K562 (cell line): ENCODE measurements at regions not wholly inside any gene's neighbourhood (a gene's known extent, or its start where the extent isn't known, plus 50 kb on each side); places are given as distances from the start of the nearest gene placed in this dataset.
A peak's percentile ranks its signal among the peaks of the same experiment; 100 is the strongest.

Experiments
- ATAC-seq: fragments of 200-7000 bp; cut with Tn5 transposase; 3 replicates; pipeline ENCODE4 v1.9.1; 2020; ENCODE audit warnings: moderate library complexity
- BruUV-seq: library from RNA; stranded (reverse); fragments of 400-500 nt; replicated peaks from 2 replicates; lab custom pipeline; 2021; lab: Mats Ljungman, UMichigan
- CTCF ChIA-PET: fragments of 300-600 bp; formaldehyde crosslinking; extraction: SDS; loops from one replicate; lab custom pipeline; 2021; ENCODE audit warnings: low intra/inter-chr PET ratio; lab: Yijun Ruan, JAX
- POLR2A ChIA-PET: fragments of 300-600, 350-650 bp; sonication (Branson Sonifier 250); formaldehyde crosslinking; extraction: SDS; loops from one replicate; lab custom pipeline; 2021; ENCODE audit warnings: antibody characterized with exemption, inconsistent platforms; lab: Yijun Ruan, JAX
- DNase-seq, 4 experiments: peaks; one replicate each; pipeline versions ENCODE4 v3.0.0 to v3.0.0-alpha.2; 2011 to 2018; ENCODE audit warnings: low spot score in 3 of 4, mixed read lengths in 3 of 4; ENCODE audit errors: extremely low read depth in 1 of 4
- FAIRE-seq: peaks from 2 replicates; lab custom pipeline; 2011; peaks lifted over from hg19 to GRCh38; lab: Jason Lieb, UNC
- H2AFZ ChIP-seq: 2 replicates; pipeline ENCODE4 v1.6.0; 2011; ENCODE audit warnings: low read depth, low read length, control low read depth, inconsistent platforms
- H3K27ac ChIP-seq: fragments of 200-600 bp; 3 replicates; pipeline ENCODE4 v1.8.0; 2011; ENCODE audit warnings: low read depth, mild to moderate bottlenecking, control low read depth, inconsistent platforms, low read length, moderate library complexity, mixed read lengths; ENCODE audit errors: extremely low read depth
- H3K27me3 ChIP-seq, 2 experiments: fragments of 300-600 bp in 1 of 2; 2 replicates in 1 of 2; 3 replicates in 1 of 2; pipeline versions ENCODE4 v1.6.0 to v1.8.0; 2011; ENCODE audit warnings: inconsistent platforms in 2 of 2, low read length in 2 of 2, mild to moderate bottlenecking in 1 of 2, mixed read lengths in 1 of 2, moderate library complexity in 1 of 2; ENCODE audit not compliant: control insufficient read depth in 2 of 2, insufficient read depth in 2 of 2
- H3K36me3 ChIP-seq: fragments of 300-600 bp; 3 replicates; pipeline ENCODE4 v1.8.0; 2011; ENCODE audit warnings: mild to moderate bottlenecking, low read length, inconsistent platforms; ENCODE audit not compliant: control insufficient read depth, insufficient read depth
- H3K4me1 ChIP-seq, 2 experiments: fragments of 200-600 bp in 1 of 2; replicated peaks in 1 of 2; 2 replicates in 1 of 2; 3 replicates in 1 of 2; pipeline versions ENCODE4 v1.5.1 to v1.8.0; 2011; ENCODE audit warnings: inconsistent platforms in 2 of 2, low read length in 2 of 2, mild to moderate bottlenecking in 1 of 2, mixed read lengths in 1 of 2, moderate library complexity in 1 of 2; ENCODE audit not compliant: control insufficient read depth in 2 of 2, insufficient read depth in 2 of 2
- H3K4me2 ChIP-seq: 2 replicates; pipeline ENCODE4 v1.6.1; 2011; ENCODE audit warnings: low read length, control low read depth, inconsistent platforms, mixed read lengths; ENCODE audit not compliant: insufficient read depth
- H3K4me3 ChIP-seq: fragments of 200-600 bp; sonication (generic), shearing (Covaris generic); 2 replicates; pipeline ENCODE4 v1.5.1; 2016; ENCODE audit warnings: control low read depth, inconsistent platforms
- H3K79me2 ChIP-seq: fragments of 200-600 bp; 3 replicates; pipeline ENCODE4 v1.8.0; 2011; ENCODE audit warnings: low read length, inconsistent platforms; ENCODE audit not compliant: control insufficient read depth, insufficient read depth
- H3K9ac ChIP-seq, 2 experiments: 2 replicates each; pipeline versions ENCODE4 v1.6.0 to v1.6.1; 2011; ENCODE audit warnings: low read depth in 2 of 2, low read length in 2 of 2, control low read depth in 1 of 2, inconsistent platforms in 1 of 2, mild to moderate bottlenecking in 1 of 2, mixed read lengths in 1 of 2; ENCODE audit not compliant: insufficient read depth in 1 of 2
- H3K9me1 ChIP-seq: one replicate; pipeline ENCODE4 v1.6.0; 2011; ENCODE audit warnings: inconsistent platforms, mild to moderate bottlenecking, low read length, moderate library complexity; ENCODE audit not compliant: control insufficient read depth, insufficient read depth
- H3K9me3 ChIP-seq: replicated peaks from 2 replicates; pipeline ENCODE4 v1.5.1; 2011; ENCODE audit warnings: low read depth, low read length, inconsistent platforms; ENCODE audit not compliant: control insufficient read depth, insufficient read depth
- H4K20me1 ChIP-seq: replicated peaks from 2 replicates; pipeline ENCODE4 v1.6.1; 2011; ENCODE audit warnings: low read length, inconsistent platforms, mixed read lengths; ENCODE audit not compliant: control insufficient read depth, insufficient read depth
- ATF1 ChIP-seq, 2 experiments: fragments of 450-650 bp in 1 of 2; IDR thresholded peaks; 2 replicates each; pipeline ENCODE4 v1.6.1; 2016; ENCODE audit warnings: missing compliant biosample characterization in 1 of 2, missing genetic modification characterization in 1 of 2
- ATF3 ChIP-seq, 2 experiments: fragments of 450-650 bp in 1 of 2; sonication (generic) in 1 of 2; formaldehyde crosslinking in 1 of 2; IDR thresholded peaks in 1 of 2; conservative IDR thresholded peaks in 1 of 2; 2 replicates each; pipeline versions ENCODE4 v1.6.1 to v1.8.1; 2016 to 2023; ENCODE audit warnings: mild to moderate bottlenecking in 2 of 2, moderate library complexity in 2 of 2, inconsistent platforms in 1 of 2, missing genetic modification reagents in 1 of 2
- ATF7 ChIP-seq: fragments of 450-650 bp; IDR thresholded peaks from 2 replicates; pipeline ENCODE4 v1.7.1; 2014; ENCODE audit warnings: mild to moderate bottlenecking, moderate library complexity
- BRF2 ChIP-seq: IDR thresholded peaks from 3 replicates; pipeline ENCODE4 v1.6.1; 2011; ENCODE audit warnings: borderline replicate concordance, mild to moderate bottlenecking; ENCODE audit not compliant: insufficient read length, insufficient read depth
- CUX1 ChIP-seq: fragments of 200-800 bp; sonication (Bioruptor generic); IDR thresholded peaks from 2 replicates; pipeline ENCODE4 v1.6.1; 2016; ENCODE audit warnings: missing genetic modification characterization, missing compliant biosample characterization
- EP400 ChIP-seq: fragments of 450-650 bp; IDR thresholded peaks from 2 replicates; pipeline ENCODE4 v1.6.1; 2017; ENCODE audit warnings: antibody characterized with exemption, mild to moderate bottlenecking, moderate library complexity
- JUND ChIP-seq, 2 experiments: IDR thresholded peaks; 2 replicates in 1 of 2; 3 replicates in 1 of 2; pipeline ENCODE4 v1.6.1; 2011; ENCODE audit warnings: borderline replicate concordance in 2 of 2, low read depth in 2 of 2, low read length in 2 of 2, improper control_type of control experiment in 1 of 2, missing biosample characterization in 1 of 2, missing genetic modification characterization in 1 of 2, missing genetic modification reagents in 1 of 2
- MAFK ChIP-seq: IDR thresholded peaks from 2 replicates; pipeline ENCODE4 v1.6.1; 2011; ENCODE audit warnings: low read length, improper control_type of control experiment
- NRF1 ChIP-seq, 2 experiments: fragments of 450-650 bp; IDR thresholded peaks in 1 of 2; conservative IDR thresholded peaks in 1 of 2; 2 replicates each; pipeline ENCODE4 v1.6.1; 2014; ENCODE audit warnings: mild to moderate bottlenecking in 2 of 2
- WGBS: fragments of 100-300 bp; shearing (Covaris generic); methylation state at CpG from one replicate; pipeline ENCODE4 v1.1.6; 2016; ENCODE audit warnings: low coverage, mixed read lengths; ENCODE audit not compliant: insufficient coverage; ENCODE audit errors: missing lambda C conversion rate; 5-methylcytosine and 5-hydroxymethylcytosine counted together
- in situ Hi-C: fragments of 300-500 bp; cut with MboI; formaldehyde crosslinking; loops from 4 replicates; pipeline ENCODE4 v1.15.0; 2018; ENCODE audit warnings: inconsistent platforms, mixed read lengths
- intact Hi-C: fragments of 100-400 bp; cut with micrococcal nuclease; formaldehyde crosslinking; loops from 2 replicates; pipeline ENCODE4 v1.14.2; 2022

GRCh38 chr20:58585753-58586540 lies 65.1 kb upstream of the STX16 start (continued):
- TF ChIP-seq BRF2 (no peak), MAFK (no peak), EP400 (no peak)

- FAIRE-seq (no peak), ATAC-seq (no peak), DNase-seq (no peak)
- H3K4me3 ChIP-seq: no peak overlapping the region
- H3K79me2 ChIP-seq: no peaks in the 10 kb centered on the region
- H3K9ac ChIP-seq: no peak overlapping the region
- no peaks in the 10 kb centered on the region for H3K9me1 ChIP-seq
- H3K4me2 ChIP-seq: no peak overlapping the region
- H3K36me3 ChIP-seq: no peaks in the 10 kb centered on the region
- intact Hi-C loops: no loop called here
- WGBS: 4% methylated on average over 8 of the region's 9 CpGs
- ChIA-PET POLR2A (interaction anchor here (0.6 to 0.7 kb wide), 2 partner anchors 21 to 37 kb away, joined by 4 read pairs; no protein-coding TSS in a partner anchor), CTCF (no interaction called here)
- H3K4me1 ChIP-seq: no peaks in the 10 kb centered on the region; a peak in 2 of 5 replicates
- no peaks in the 10 kb centered on the region for H4K20me1 ChIP-seq
- no peaks in the 10 kb centered on the region; the same call in 1 of the 2 replicates for H3K9me3 ChIP-seq
- H2AFZ ChIP-seq: no peak overlapping the region
- in situ Hi-C loops: no loop called here
- H3K27me3 ChIP-seq: peaks cover 8 to 47% of the 10 kb centered on the region in 2 experiments; a peak in 4 of 5 replicates
- H3K27ac ChIP-seq: no peak overlapping the region
- no TSS peak for BruUV-seq
- TF ChIP-seq CUX1 (CRISPR knock-in tag) (no peak), ATF1 (CRISPR knock-in tag; IDR thresholded peaks at IDR 0.05) (no peak), ATF1 (tag; IDR thresholded peaks at IDR 0.05) (peak; percentile 68; the same call in 1 of the 2 replicates), JUND (IDR thresholded peaks at IDR 0.05; ENCODE audit: borderline replicate concordance, low read depth, low read length) (0 out of 2 replicates have a peak, but pooled peaks have one; percentile 23), JUND (tag; IDR thresholded peaks at IDR 0.05; ENCODE audit: borderline replicate concordance, low read depth, low read length) (no peak), NRF1 (conservative IDR thresholded peaks at IDR 0.05 in 1 of 2, IDR thresholded peaks at IDR 0.05 in 1 of 2) (no peak), ATF7 (peak; percentile 94), ATF3 (IDR thresholded peaks at IDR 0.05) (peak; percentile 81), ATF3 (CRISPR knock-in tag; conservative IDR thresholded peaks at IDR 0.05) (no peak)
- TF ChIP-seq, all 486 proteins: peak for 4
Measured at GRCh38 chr20:58584881-58585752, 66.0 kb upstream of the STX16 start.
